ENCODE measurements at regions not wholly inside any gene's neighbourhood (a gene's known extent, or its start where the extent isn't known, plus 50 kb on each side); places are given as distances from the start of the nearest gene placed in this dataset.

DNA sequence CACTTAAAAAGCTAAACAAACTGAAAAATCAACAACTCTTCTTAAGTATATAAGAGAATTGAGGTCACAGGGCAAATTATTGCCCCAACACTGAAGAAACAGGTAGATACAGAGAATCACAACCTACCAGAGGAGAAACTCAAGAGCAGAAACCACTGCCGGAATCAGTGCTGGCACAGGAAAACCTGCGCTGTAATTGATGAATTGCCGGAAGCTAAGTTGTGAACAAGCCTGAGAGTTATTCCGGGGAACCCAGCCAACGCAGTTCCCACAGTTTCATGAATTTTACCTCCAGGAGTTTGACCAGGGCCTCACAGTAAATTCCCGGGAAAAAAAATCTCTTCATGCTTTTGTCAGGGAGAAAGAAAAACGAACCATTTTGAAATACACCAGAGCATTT is 657.1 kb upstream of the BRINP3 start:
- Histone ChIP-seq H3K79me2 (ENCODE audit: low read length) (no peaks in the 10 kb centered on the region), H2AFZ (ENCODE audit: low read depth, low read length) (no peak overlapping the region), H3K4me1 (ENCODE audit: low read length) (no peaks in the 10 kb centered on the region), H3K27ac (ENCODE audit: low read length) (no peak overlapping the region), H3K9me3 (ENCODE audit: insufficient read depth, low read length) (no peaks in the 10 kb centered on the region), H3K4me3 (ENCODE audit: low read length) (no peak overlapping the region), H4K20me1 (ENCODE audit: insufficient read depth, low read length) (no peaks in the 10 kb centered on the region), H3K36me3 (replicated peaks; ENCODE audit: low read depth, low read length) (no peaks in the 10 kb centered on the region), H3K27me3 (ENCODE audit: low read depth, low read length) (no peaks in the 10 kb centered on the region), H3K4me2 (ENCODE audit: low read length) (no peak overlapping the region), H3K9ac (ENCODE audit: low read length) (no peak overlapping the region)
- no peak for TF ChIP-seq EZH2phosphoT487 (IDR thresholded peaks at IDR 0.05; ENCODE audit: low read depth)
- TF ChIP-seq, protein P1, sequence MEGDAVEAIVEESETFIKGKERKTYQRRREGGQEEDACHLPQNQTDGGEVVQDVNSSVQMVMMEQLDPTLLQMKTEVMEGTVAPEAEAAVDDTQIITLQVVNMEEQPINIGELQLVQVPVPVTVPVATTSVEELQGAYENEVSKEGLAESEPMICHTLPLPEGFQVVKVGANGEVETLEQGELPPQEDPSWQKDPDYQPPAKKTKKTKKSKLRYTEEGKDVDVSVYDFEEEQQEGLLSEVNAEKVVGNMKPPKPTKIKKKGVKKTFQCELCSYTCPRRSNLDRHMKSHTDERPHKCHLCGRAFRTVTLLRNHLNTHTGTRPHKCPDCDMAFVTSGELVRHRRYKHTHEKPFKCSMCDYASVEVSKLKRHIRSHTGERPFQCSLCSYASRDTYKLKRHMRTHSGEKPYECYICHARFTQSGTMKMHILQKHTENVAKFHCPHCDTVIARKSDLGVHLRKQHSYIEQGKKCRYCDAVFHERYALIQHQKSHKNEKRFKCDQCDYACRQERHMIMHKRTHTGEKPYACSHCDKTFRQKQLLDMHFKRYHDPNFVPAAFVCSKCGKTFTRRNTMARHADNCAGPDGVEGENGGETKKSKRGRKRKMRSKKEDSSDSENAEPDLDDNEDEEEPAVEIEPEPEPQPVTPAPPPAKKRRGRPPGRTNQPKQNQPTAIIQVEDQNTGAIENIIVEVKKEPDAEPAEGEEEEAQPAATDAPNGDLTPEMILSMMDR (IDR thresholded peaks at IDR 0.05; ENCODE audit: low read depth, low read length) = no peak

DNA sequence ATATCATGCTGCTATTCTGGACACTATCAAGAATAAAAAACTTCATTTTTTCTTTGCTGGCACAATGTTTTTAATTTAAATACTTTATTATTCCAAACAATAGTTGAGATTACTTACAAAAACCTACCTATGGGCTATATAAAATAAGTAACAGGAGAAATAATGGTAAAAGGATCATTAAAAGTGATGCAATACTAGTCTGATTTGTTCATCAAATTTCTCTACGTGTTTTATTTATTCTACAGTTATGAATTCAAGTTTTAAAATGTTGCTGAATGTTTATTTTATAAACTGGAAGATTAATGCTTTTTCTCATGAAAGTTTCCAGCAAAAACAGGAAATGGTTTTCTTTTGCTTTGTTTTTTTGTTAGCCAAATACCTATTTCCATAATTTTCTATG is 662.4 kb upstream of the BRINP3 start:
- Histone ChIP-seq H4K20me1 (ENCODE audit: insufficient read depth, low read length) (no peaks in the 10 kb centered on the region), H2AFZ (ENCODE audit: low read depth, low read length) (no peak overlapping the region), H3K27ac (ENCODE audit: low read length) (no peak overlapping the region), H3K4me3 (ENCODE audit: low read length) (no peak overlapping the region), H3K27me3 (ENCODE audit: low read depth, low read length) (no peaks in the 10 kb centered on the region), H3K36me3 (replicated peaks; ENCODE audit: low read depth, low read length) (no peaks in the 10 kb centered on the region), H3K79me2 (ENCODE audit: low read length) (no peaks in the 10 kb centered on the region), H3K4me2 (ENCODE audit: low read length) (no peak overlapping the region), H3K9ac (ENCODE audit: low read length) (no peak overlapping the region), H3K4me1 (ENCODE audit: low read length) (no peaks in the 10 kb centered on the region), H3K9me3 (ENCODE audit: insufficient read depth, low read length) (no peaks in the 10 kb centered on the region)
- no peak for TF ChIP-seq EZH2phosphoT487 (IDR thresholded peaks at IDR 0.05; ENCODE audit: low read depth)
- TF ChIP-seq, protein P1 (IDR thresholded peaks at IDR 0.05; ENCODE audit: low read depth, low read length) = no peak

DNA sequence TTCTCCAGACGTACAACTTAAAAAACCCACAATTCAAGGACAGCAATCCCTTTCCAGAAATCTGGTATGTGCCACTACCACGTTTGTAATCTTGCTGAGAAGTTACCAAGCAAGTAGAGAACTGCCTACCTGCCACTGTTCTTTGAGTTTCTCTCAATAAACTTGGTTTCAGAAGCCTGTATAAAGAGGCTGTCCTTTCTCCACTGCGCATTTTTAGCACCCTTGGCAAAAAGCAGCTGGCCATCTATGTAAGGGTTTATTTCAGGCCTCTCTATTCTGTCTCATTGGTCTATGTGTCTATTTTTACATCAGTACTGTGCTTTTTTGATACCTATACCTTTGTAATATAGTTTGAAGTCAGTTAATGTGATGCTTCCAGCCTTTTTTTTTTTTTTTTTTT is 665.1 kb upstream of the BRINP3 start:
- Histone ChIP-seq H3K27ac (ENCODE audit: low read length) (no peak overlapping the region), H3K4me3 (ENCODE audit: low read length) (no peak overlapping the region), H3K79me2 (ENCODE audit: low read length) (no peaks in the 10 kb centered on the region), H3K9me3 (ENCODE audit: insufficient read depth, low read length) (no peaks in the 10 kb centered on the region), H4K20me1 (ENCODE audit: insufficient read depth, low read length) (no peaks in the 10 kb centered on the region), H3K9ac (ENCODE audit: low read length) (no peak overlapping the region), H3K36me3 (replicated peaks; ENCODE audit: low read depth, low read length) (no peaks in the 10 kb centered on the region), H3K4me1 (ENCODE audit: low read length) (no peaks in the 10 kb centered on the region), H2AFZ (ENCODE audit: low read depth, low read length) (peak overlapping the region; percentile 49), H3K4me2 (ENCODE audit: low read length) (no peak overlapping the region), H3K27me3 (ENCODE audit: low read depth, low read length) (no peaks in the 10 kb centered on the region)
- TF ChIP-seq, protein P1 (IDR thresholded peaks at IDR 0.05; ENCODE audit: low read depth, low read length) = no peak
- TF ChIP-seq EZH2phosphoT487 (IDR thresholded peaks at IDR 0.05; ENCODE audit: low read depth) = no peak

DNA sequence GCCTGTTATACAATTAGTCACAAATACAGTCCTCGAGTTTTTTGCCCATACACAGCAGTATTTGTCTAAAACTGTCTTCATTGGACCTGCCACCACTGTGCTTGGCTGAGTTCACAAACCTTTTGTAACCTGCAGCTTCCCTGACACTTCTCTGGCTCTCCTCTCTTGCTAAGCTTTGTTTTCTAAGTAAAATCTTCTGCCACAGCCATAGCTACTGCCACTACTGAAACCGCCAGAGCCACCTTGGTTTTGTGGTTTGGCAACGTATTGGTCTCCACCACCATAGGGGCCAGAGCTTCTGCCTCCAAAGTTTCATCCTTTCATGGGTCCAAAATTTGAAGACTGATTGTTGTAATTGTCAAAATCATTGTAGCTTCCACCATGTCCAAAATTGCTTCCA is 668.2 kb upstream of the BRINP3 start:
- H3K9me3 ChIP-seq (ENCODE audit: insufficient read depth, low read length) = no peaks in the 10 kb centered on the region
- no peak overlapping the region for H3K4me2 ChIP-seq (ENCODE audit: low read length)
- no peak overlapping the region for H3K9ac ChIP-seq (ENCODE audit: low read length)
- no peak overlapping the region for H3K4me3 ChIP-seq (ENCODE audit: low read length)
- H3K79me2 ChIP-seq (ENCODE audit: low read length) = no peaks in the 10 kb centered on the region
- H3K36me3 ChIP-seq (replicated peaks; ENCODE audit: low read depth, low read length) = no peaks in the 10 kb centered on the region
- H2AFZ ChIP-seq (ENCODE audit: low read depth, low read length) = no peak overlapping the region
- no peak overlapping the region for H3K27ac ChIP-seq (ENCODE audit: low read length)
- no peaks in the 10 kb centered on the region for H3K27me3 ChIP-seq (ENCODE audit: low read depth, low read length)
- no peaks in the 10 kb centered on the region for H4K20me1 ChIP-seq (ENCODE audit: insufficient read depth, low read length)
- no peak for TF ChIP-seq EZH2phosphoT487 (IDR thresholded peaks at IDR 0.05; ENCODE audit: low read depth)
- TF ChIP-seq, protein P1 (IDR thresholded peaks at IDR 0.05; ENCODE audit: low read depth, low read length) = no peak
- H3K4me1 ChIP-seq (ENCODE audit: low read length) = no peaks in the 10 kb centered on the region
